ENCODE measurements at regions not wholly inside any gene's neighbourhood (a gene's known extent, or its start where the extent isn't known, plus 50 kb on each side); places are given as distances from the start of the nearest gene placed in this dataset.

- no peak overlapping the region for H2AFZ ChIP-seq (ENCODE audit: low read depth)
- H3K4me3 ChIP-seq (IDR thresholded peaks at IDR 0.05; ENCODE audit: insufficient read depth, low read depth, low read length): no peak overlapping the region
- no peak overlapping the region for H3K4me2 ChIP-seq
- TF ChIP-seq CTCF (conservative IDR thresholded peaks at IDR 0.05; ENCODE audit: low read depth, low read length): no peak
- no peaks in the 10 kb centered on the region for H3K4me1 ChIP-seq (ENCODE audit: low read depth, poor library complexity, severe bottlenecking)
- no peak overlapping the region for H3K9ac ChIP-seq
- H3K27me3 ChIP-seq (ENCODE audit: insufficient read depth, low read depth): no peaks in the 10 kb centered on the region
- no peak overlapping the region for H3K27ac ChIP-seq
- H3K36me3 ChIP-seq (ENCODE audit: insufficient read depth): no peaks in the 10 kb centered on the region
- H3K79me2 ChIP-seq (ENCODE audit: insufficient read depth, low read depth): no peaks in the 10 kb centered on the region
- no peaks in the 10 kb centered on the region for H4K20me1 ChIP-seq (ENCODE audit: insufficient read depth)
Measured at GRCh38 chr2:104757056-104757455, 96.9 kb upstream of the POU3F3 start.

- Histone ChIP-seq H3K9ac (no peak overlapping the region), H3K4me3 (IDR thresholded peaks at IDR 0.05; ENCODE audit: insufficient read depth, low read depth, low read length) (no peak overlapping the region), H3K27me3 (ENCODE audit: insufficient read depth, low read depth) (no peaks in the 10 kb centered on the region), H2AFZ (ENCODE audit: low read depth) (no peak overlapping the region), H3K4me1 (ENCODE audit: low read depth, poor library complexity, severe bottlenecking) (no peaks in the 10 kb centered on the region), H3K4me2 (no peak overlapping the region), H3K27ac (no peak overlapping the region), H3K79me2 (ENCODE audit: insufficient read depth, low read depth) (no peaks in the 10 kb centered on the region), H4K20me1 (ENCODE audit: insufficient read depth) (no peaks in the 10 kb centered on the region), H3K36me3 (ENCODE audit: insufficient read depth) (no peaks in the 10 kb centered on the region)
- TF ChIP-seq CTCF (conservative IDR thresholded peaks at IDR 0.05; ENCODE audit: low read depth, low read length): no peak
Measured at GRCh38 chr2:104758199-104758620, 95.7 kb upstream of the POU3F3 start.

GRCh38 chr2:104762031-104762430, 91.9 kb upstream of the POU3F3 start:
- Histone ChIP-seq H2AFZ (ENCODE audit: low read depth) (no peak overlapping the region), H3K36me3 (ENCODE audit: insufficient read depth) (no peaks in the 10 kb centered on the region), H3K4me2 (no peak overlapping the region), H3K4me3 (IDR thresholded peaks at IDR 0.05; ENCODE audit: insufficient read depth, low read depth, low read length) (no peak overlapping the region), H3K27me3 (ENCODE audit: insufficient read depth, low read depth) (no peaks in the 10 kb centered on the region), H3K9ac (no peak overlapping the region), H3K79me2 (ENCODE audit: insufficient read depth, low read depth) (no peaks in the 10 kb centered on the region), H3K27ac (no peak overlapping the region), H4K20me1 (ENCODE audit: insufficient read depth) (no peaks in the 10 kb centered on the region), H3K4me1 (ENCODE audit: low read depth, poor library complexity, severe bottlenecking) (no peaks in the 10 kb centered on the region)
- TF ChIP-seq CTCF (conservative IDR thresholded peaks at IDR 0.05; ENCODE audit: low read depth, low read length): no peak

- no peak overlapping the region for H3K27ac ChIP-seq
- H3K4me3 ChIP-seq (IDR thresholded peaks at IDR 0.05; ENCODE audit: insufficient read depth, low read depth, low read length): no peak overlapping the region
- no peak overlapping the region for H3K4me2 ChIP-seq
- TF ChIP-seq CTCF (conservative IDR thresholded peaks at IDR 0.05; ENCODE audit: low read depth, low read length): no peak
- H3K36me3 ChIP-seq (ENCODE audit: insufficient read depth): no peaks in the 10 kb centered on the region
- H3K4me1 ChIP-seq (ENCODE audit: low read depth, poor library complexity, severe bottlenecking): no peaks in the 10 kb centered on the region
- H3K27me3 ChIP-seq (ENCODE audit: insufficient read depth, low read depth): no peaks in the 10 kb centered on the region
- H3K79me2 ChIP-seq (ENCODE audit: insufficient read depth, low read depth): no peaks in the 10 kb centered on the region
- H3K9ac ChIP-seq: no peak overlapping the region
- H2AFZ ChIP-seq (ENCODE audit: low read depth): no peak overlapping the region
- no peaks in the 10 kb centered on the region for H4K20me1 ChIP-seq (ENCODE audit: insufficient read depth)
Measured at GRCh38 chr2:104766683-104767082, 87.2 kb upstream of the POU3F3 start.
